Adipocyte (in vitro differentiated cells): ENCODE measurements at regions not wholly inside any gene's neighbourhood (a gene's known extent, or its start where the extent isn't known, plus 50 kb on each side); places are given as distances from the start of the nearest gene placed in this dataset.

Source experiments
- DNase-seq: peaks from one replicate; pipeline ENCODE4 v3.0.0-alpha.2; 2015; ENCODE audit warnings: low read depth
- H3K27me3 ChIP-seq: replicated peaks from 2 replicates; pipeline ENCODE4 v1.7.0; 2013; ENCODE audit warnings: mild to moderate bottlenecking, low read length, moderate library complexity; ENCODE audit not compliant: control insufficient read depth, insufficient read depth
- H3K36me3 ChIP-seq: 2 replicates; pipeline ENCODE4 v1.7.0; 2013; ENCODE audit warnings: low read length, mild to moderate bottlenecking, moderate library complexity; ENCODE audit not compliant: control insufficient read depth, insufficient read depth, severe bottlenecking
- H3K4me1 ChIP-seq: 2 replicates; pipeline ENCODE4 v1.7.0; 2013; ENCODE audit warnings: mild to moderate bottlenecking, low read length, moderate library complexity; ENCODE audit not compliant: control insufficient read depth, insufficient read depth
- H3K4me3 ChIP-seq: 2 replicates; pipeline ENCODE4 v1.7.0; 2013; ENCODE audit warnings: mild to moderate bottlenecking, low read length, moderate library complexity
- H3K9ac ChIP-seq: 2 replicates; pipeline ENCODE4 v1.7.0; 2013; ENCODE audit warnings: mild to moderate bottlenecking, low read length, moderate library complexity
- H3K9me3 ChIP-seq: 2 replicates; pipeline ENCODE4 v1.7.0; 2013; ENCODE audit warnings: mild to moderate bottlenecking, low read length, moderate library complexity; ENCODE audit not compliant: control insufficient read depth

DNA sequence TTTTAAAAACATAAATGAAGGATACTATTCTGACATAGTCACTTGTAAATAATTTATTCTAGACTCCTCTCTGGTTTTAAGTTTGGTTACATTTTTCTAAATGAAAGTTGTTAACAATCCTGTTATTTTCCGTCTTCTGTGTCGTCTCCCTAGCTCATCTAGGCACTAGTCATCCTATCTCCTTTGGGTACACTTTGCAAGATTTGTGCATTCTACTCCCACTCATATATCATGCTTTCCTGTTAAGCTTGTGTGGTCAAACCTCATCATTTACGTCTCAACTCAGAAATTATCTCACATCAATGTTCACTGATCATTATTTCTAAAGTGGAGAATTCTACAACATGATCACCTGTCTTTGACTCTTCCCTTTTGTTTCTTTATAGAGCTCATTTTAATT is 658.7 kb downstream of the TLL1 start:
- Histone ChIP-seq H3K27me3 (no peaks in the 10 kb centered on the region), H3K4me3 (no peak overlapping the region), H3K9me3 (no peaks in the 10 kb centered on the region), H3K36me3 (no peaks in the 10 kb centered on the region), H3K9ac (no peak overlapping the region), H3K4me1 (no peaks in the 10 kb centered on the region)
- no peak for DNase-seq

- Histone ChIP-seq H3K27me3 (no peaks in the 10 kb centered on the region), H3K9ac (no peak overlapping the region), H3K4me3 (no peak overlapping the region), H3K9me3 (no peaks in the 10 kb centered on the region), H3K4me1 (no peaks in the 10 kb centered on the region), H3K36me3 (no peaks in the 10 kb centered on the region)
- DNase-seq, result no peak
These were observed 662.8 kb downstream of the TLL1 start for GRCh38 chr4:166535865-166536264.

DNA sequence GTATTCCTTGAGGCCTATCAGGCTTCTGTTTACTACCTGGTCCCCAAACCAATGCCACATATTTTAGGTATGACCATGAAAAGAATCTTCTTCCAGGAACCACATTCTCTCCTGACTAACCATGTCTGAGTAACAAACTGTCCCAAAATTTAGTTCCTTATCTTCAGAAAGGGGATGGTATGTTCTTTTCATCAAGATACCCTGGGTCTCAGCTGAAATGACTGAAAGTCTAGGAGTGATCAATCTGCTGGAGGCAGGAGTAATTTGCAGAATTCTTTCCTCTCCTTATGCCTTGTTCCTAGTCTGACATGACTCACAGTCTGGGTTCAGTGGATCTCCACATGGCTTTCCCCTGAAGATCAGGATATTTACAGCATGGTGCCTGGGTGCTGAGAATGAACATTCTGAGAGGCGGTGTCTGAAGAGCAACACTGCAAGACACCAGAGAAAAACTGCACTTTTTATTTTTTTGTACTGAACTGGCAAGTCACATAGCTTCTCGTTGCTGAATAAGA is 665.5 kb downstream of the TLL1 start:
- Histone ChIP-seq H3K9ac (no peak overlapping the region), H3K4me3 (no peak overlapping the region), H3K9me3 (no peaks in the 10 kb centered on the region), H3K27me3 (no peaks in the 10 kb centered on the region), H3K4me1 (no peaks in the 10 kb centered on the region), H3K36me3 (no peaks in the 10 kb centered on the region)
- DNase-seq, result no peak

- H3K27me3 ChIP-seq, result no peaks in the 10 kb centered on the region
- no peaks in the 10 kb centered on the region for H3K9me3 ChIP-seq
- no peak overlapping the region for H3K4me3 ChIP-seq
- no peak for DNase-seq
- no peaks in the 10 kb centered on the region for H3K4me1 ChIP-seq
- no peak overlapping the region for H3K9ac ChIP-seq
- H3K36me3 ChIP-seq, result no peaks in the 10 kb centered on the region
These were observed 673.0 kb downstream of the TLL1 start for GRCh38 chr4:166546009-166546408.

DNA sequence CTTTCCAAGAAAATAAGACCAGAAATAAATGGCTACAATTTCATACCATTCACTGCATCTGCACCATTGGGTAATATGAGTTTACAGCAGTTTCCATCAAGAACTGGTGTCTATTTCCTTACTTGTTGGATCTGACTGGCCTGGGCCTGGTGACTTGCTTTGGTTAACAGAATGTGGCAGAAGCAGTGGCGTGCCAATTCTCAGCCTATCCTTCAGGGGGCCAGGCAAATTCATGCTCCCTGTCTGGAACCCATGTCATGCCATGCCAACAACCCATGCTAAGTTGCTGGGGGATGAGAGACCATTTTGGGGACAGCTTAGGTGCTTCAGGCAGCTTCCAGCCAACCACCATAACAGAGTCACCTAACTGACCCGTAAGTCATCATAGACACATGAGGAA is 656.7 kb downstream of the SPOCK3 start:
- no peak overlapping the region for H3K9ac ChIP-seq
- H3K27me3 ChIP-seq, result no peaks in the 10 kb centered on the region
- no peak overlapping the region for H3K4me3 ChIP-seq
- H3K9me3 ChIP-seq, result no peaks in the 10 kb centered on the region
- no peak for DNase-seq
- no peaks in the 10 kb centered on the region for H3K36me3 ChIP-seq
- no peaks in the 10 kb centered on the region for H3K4me1 ChIP-seq

- no peaks in the 10 kb centered on the region for H3K36me3 ChIP-seq
- no peaks in the 10 kb centered on the region for H3K27me3 ChIP-seq
- H3K4me3 ChIP-seq, result no peak overlapping the region
- no peak overlapping the region for H3K9ac ChIP-seq
- H3K9me3 ChIP-seq, result no peaks in the 10 kb centered on the region
- H3K4me1 ChIP-seq, result no peaks in the 10 kb centered on the region
- no peak for DNase-seq
These were observed 648.8 kb downstream of the SPOCK3 start for GRCh38 chr4:166585491-166585890.

DNA sequence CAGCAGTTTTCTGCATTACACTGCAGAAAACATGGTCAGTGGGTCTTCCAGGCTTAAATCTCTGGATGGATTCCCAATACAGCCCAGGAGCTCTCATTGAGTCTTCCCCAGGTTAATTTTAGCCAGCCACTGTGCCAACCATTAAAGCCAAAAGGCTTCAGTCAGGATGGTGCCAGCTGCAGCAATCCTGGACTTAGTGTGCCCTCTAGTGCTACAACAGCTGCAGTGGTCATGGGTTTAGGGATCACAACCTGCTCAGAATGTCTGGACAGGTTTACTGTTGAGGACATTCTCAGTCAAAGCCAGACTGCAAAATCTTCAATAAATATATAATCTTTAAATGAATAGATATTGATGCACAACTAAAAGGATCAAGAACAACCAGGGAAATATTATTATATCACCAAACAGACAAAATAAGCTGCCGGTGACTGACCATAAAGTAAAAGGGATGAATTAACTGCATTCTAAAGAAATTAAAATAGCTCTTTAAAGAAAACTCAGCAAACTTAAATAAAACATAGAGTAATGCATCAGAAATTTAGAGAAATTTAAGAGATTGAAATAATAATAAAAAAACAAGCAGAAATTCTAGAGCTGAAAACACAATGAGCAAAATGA is 639.9 kb downstream of the SPOCK3 start:
- Histone ChIP-seq H3K4me3 (no peak overlapping the region), H3K9ac (no peak overlapping the region), H3K9me3 (peaks cover 4% of the 10 kb centered on the region), H3K36me3 (no peaks in the 10 kb centered on the region), H3K4me1 (no peaks in the 10 kb centered on the region), H3K27me3 (no peaks in the 10 kb centered on the region)
- peak; percentile 74 for DNase-seq

DNA sequence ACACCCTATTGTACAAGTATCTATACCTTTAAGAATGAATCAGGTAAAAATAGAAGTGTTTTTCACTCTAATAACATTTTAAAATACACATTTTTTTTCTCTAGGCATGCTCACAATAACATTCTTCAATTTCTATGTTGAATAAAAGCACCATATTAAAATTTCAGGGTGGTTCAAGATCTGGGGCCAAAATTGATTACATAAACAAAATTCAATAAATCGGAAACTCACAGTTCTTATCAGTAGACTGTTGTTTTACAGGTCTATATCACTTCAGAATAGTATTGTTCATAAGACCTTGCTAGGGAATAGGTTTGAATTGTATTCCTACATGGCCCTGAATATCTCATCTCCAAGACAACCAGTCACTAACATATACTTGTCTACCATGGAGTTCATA is 634.0 kb downstream of the SPOCK3 start:
- no peak overlapping the region for H3K9ac ChIP-seq
- H3K27me3 ChIP-seq, result no peaks in the 10 kb centered on the region
- H3K9me3 ChIP-seq, result peaks cover 4% of the 10 kb centered on the region
- H3K4me1 ChIP-seq, result no peaks in the 10 kb centered on the region
- no peak overlapping the region for H3K4me3 ChIP-seq
- H3K36me3 ChIP-seq, result no peaks in the 10 kb centered on the region
- DNase-seq, result no peak

DNA sequence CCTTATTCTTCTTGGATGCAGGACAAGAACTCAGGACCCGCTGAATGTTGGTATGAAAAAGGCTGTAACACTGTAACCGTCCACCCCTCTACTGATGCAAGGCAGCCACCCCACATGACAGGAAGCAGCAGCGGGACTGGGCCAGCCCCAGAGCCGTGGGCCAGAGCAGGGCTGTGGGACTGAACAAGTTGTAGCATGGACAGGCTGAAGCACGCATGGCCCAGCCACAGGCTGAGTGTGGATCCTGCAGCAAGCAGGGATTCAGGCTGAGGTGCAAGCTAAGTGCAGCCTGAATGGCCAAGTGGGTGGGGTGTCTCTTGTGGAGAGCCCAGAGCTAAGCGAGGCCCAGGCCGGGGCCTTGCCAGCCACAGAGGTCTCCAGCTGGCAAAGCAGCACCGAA is 632.2 kb downstream of the SPOCK3 start:
- Histone ChIP-seq H3K4me1 (no peaks in the 10 kb centered on the region), H3K27me3 (no peaks in the 10 kb centered on the region), H3K9me3 (no peaks in the 10 kb centered on the region), H3K9ac (no peak overlapping the region), H3K36me3 (no peaks in the 10 kb centered on the region), H3K4me3 (no peak overlapping the region)
- DNase-seq, result no peak

DNA sequence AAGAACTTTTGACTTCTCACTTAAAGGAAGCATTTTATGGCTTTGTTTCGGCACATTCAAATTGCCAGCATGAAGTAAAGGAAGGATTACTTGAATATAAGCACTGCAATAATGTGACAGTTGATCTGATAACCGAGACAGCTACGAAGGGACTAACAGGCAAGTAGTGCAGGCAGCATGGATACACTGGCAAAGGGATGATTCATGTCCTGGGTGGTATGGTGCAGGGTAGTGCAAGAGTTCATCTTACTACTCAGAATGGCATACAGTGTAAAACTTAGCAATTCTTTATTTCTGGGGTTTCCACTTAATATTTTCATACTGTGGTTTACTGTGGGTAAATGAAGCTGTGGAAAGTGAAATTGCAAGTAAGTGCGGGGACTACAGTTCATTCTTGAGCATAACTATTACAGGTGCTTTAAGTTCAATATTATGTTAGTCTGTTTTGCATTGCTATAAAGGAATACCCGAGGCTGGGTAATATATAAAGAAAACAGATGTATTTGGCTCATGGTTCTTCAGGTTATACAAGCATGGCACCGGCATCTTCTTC is 611.8 kb downstream of the SPOCK3 start:
- Histone ChIP-seq H3K4me3 (no peak overlapping the region), H3K27me3 (no peaks in the 10 kb centered on the region), H3K9me3 (no peaks in the 10 kb centered on the region), H3K36me3 (no peaks in the 10 kb centered on the region), H3K4me1 (no peaks in the 10 kb centered on the region), H3K9ac (no peak overlapping the region)
- no peak for DNase-seq

- H3K9ac ChIP-seq, result no peak overlapping the region
- DNase-seq, result no peak
- H3K36me3 ChIP-seq, result no peaks in the 10 kb centered on the region
- no peaks in the 10 kb centered on the region for H3K27me3 ChIP-seq
- H3K4me1 ChIP-seq, result no peaks in the 10 kb centered on the region
- no peaks in the 10 kb centered on the region for H3K9me3 ChIP-seq
- no peak overlapping the region for H3K4me3 ChIP-seq
These were observed 609.2 kb downstream of the SPOCK3 start for GRCh38 chr4:166625018-166625637.
